NCI-H1105 (cell line): ENCODE measurements at regions not wholly inside any gene's neighbourhood (a gene's known extent, or its start where the extent isn't known, plus 50 kb on each side); places are given as distances from the start of the nearest gene placed in this dataset.
A peak's percentile ranks its signal among the peaks of the same experiment; 100 is the strongest.

Experiments
- DNase-seq: peaks from one replicate; lab custom pipeline; 2025; lab: John Stamatoyannopoulos, UW

GRCh38 chr21:41653243-41653953 lies 113.5 kb downstream of the RIPK4 start:
- DNase-seq: no peak

- no peak for DNase-seq
These were observed 115.0 kb downstream of the RIPK4 start for GRCh38 chr21:41651830-41652229.

GRCh38 chr21:41651406-41651805 lies 115.4 kb downstream of the RIPK4 start:
- no peak for DNase-seq

GRCh38 chr21:41650526-41651145 lies 116.2 kb downstream of the RIPK4 start:
- no peak for DNase-seq

GRCh38 chr21:41648591-41649031 lies 118.2 kb downstream of the RIPK4 start:
- no peak for DNase-seq

DNA sequence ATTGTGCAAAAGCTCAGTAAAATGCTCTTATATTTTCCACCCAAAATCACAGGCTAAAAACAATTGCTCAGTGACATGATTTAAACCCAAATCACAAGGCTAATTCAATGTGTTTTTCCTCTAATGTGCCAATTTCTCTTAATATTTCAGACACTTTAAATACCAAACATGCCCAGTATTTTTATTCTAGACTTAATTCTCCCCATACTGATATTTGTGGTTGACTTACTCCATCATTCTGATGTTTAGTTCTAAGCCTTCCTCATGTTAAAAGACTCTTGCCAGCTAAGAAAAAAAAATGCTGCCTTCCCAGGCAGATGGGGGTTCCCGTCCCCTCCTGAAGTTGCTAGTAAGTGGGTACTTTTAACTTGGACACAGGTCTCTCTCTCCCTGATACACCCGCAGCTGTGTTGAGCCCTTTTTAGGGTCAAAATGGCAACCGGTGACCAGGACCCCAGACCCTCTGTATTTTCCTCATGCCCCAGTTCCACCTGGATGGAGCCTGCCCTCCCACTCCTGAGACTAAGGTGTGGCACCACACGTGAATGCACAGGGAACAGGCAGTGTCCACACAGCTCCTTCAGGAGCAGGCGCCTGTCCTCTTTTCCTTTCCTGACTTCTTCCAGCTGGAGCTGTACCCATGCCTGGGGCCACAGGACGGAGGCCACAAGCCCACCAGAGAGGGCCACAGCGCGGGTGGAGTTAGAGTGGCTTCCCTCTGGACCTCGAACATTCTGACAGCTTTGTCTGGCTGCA lies 118.9 kb downstream of the RIPK4 start:
- DNase-seq: no peak

GRCh38 chr21:41643246-41643966 lies 123.4 kb downstream of the RIPK4 start:
- no peak for DNase-seq

DNA sequence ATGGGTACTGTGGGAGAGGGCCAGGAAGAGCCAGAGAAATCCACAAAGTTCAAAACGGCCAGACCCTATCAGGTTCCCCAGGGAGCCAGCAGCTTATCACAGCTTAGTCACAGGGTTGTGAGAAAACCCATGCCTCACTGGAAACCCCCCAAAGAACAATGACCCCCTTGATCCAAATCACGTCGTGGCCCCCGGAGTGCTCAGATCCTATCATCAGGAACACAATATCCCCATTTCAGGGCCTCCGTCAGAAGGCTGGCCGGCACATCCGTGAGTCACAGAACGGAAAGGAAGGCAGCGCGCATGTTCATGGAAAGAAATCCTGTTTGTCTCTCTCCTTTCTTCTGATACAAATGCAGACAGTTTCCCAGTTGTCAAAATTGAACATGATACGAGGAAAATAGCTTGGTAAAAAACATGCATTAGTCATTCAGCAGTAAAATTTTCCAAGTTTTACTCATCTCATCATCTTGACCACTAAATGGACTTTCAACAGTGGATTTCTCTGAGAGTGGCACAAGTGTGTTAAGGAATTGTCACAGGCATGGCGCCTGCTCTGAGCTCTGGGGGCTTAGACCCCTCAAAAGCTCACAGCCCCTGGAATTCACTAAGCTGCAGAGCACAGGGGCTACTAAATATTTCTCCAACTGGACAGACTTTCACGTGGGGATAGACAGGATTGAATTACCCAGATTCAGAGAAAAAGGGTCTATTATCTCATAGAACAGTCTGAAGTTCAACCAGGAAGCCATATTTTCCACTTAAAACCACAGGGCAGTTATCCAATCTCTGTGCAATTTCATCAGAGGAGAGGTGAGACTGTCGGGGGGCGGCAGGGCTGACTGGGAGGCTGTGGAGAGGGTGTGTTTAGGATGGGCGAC lies 124.8 kb downstream of the RIPK4 start:
- DNase-seq: no peak

DNA sequence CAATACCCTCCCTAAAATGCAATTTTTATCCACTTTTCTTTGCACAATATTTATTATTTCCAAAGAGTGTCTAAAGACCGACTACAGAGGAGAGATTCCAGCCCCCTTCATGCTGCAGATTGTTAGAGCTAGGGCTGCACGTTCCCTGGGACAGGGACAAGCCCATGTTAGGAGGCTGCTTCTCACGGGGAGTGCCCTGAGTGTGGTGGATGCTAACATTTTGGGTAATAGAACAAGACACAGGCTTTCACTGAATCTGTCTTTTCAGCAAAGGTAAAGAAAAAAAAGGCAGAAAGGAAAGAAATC lies 125.4 kb downstream of the RIPK4 start:
- DNase-seq: no peak

DNA sequence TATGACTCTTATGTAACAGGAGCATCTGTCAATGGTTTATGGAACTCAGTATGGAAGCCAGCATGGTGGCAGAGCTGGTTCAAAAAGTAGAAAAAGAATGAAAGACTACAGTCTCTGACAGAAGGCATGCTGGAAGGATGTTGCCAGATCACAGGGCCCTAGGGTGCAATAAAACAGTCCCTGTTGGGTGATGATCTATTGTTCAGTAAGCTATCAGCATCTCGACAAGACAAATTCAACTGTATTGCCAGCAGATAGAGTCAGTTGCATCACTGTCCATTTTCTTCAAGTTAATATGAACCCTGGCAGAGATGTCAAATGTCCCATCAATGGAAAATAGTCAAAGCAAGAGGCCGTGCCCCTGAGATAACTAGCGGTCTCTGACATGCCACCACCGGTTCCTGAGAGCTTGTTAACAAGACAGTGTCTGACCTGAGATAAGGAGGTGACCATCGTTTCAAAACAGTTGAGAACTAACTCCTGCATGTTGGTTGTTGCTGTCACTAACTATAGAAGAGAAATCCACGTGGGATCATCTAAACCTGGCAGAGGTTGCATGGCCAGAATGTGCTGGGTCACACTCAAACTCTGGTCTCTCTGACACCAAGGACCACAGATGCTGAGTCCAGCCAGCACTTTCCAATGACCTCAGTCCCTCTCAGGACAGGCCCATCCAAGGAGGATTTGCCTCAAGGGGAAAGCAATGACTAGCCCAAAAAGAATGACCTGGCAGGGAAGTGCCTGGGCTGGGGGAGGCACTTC lies 125.9 kb downstream of the RIPK4 start:
- DNase-seq: no peak

- no peak for DNase-seq
These were observed 127.1 kb downstream of the RIPK4 start for GRCh38 chr21:41639766-41640165.

DNA sequence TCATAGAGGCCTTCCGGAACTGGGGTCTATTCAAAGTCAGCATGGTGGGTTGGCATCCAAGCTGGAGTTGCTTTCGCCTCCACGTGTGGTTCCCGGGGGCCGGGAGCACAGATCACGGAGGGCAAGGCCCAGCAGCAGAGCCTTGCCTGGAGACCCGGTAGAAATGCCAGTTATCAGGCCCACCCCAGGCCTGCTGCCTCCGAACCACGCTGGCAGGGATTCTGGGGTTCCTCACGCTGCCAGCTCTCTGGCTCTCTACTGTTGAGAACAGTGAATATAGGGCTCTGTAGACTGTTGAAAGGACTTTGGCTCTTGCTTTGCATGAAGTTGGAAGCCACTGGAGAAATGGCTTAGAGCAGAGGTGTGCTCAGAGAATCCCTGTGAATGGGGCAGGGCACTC lies 127.5 kb downstream of the RIPK4 start:
- DNase-seq: no peak

GRCh38 chr21:41638201-41638790 lies 128.6 kb downstream of the RIPK4 start:
- no peak for DNase-seq

- peak; percentile 70 for DNase-seq
These were observed 129.0 kb upstream of the TMPRSS2 start for GRCh38 chr21:41636636-41637630.

DNA sequence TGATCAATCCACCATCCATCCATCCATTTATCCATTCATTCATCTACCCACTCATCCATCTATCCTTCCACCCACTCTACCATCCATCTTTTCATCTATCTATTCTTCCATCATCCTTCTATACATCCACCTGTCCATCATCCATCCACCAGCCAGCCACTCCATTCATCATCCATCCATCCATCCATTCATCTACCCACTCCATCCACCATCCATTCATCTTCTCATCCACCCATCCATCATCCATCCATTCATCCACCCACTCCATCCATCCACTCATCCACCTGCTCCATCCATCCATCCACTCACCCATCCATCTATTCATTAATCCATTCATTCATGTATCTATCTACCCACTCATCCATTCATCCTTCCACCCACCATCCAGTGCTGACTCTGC lies 127.9 kb upstream of the TMPRSS2 start:
- no peak for DNase-seq

DNA sequence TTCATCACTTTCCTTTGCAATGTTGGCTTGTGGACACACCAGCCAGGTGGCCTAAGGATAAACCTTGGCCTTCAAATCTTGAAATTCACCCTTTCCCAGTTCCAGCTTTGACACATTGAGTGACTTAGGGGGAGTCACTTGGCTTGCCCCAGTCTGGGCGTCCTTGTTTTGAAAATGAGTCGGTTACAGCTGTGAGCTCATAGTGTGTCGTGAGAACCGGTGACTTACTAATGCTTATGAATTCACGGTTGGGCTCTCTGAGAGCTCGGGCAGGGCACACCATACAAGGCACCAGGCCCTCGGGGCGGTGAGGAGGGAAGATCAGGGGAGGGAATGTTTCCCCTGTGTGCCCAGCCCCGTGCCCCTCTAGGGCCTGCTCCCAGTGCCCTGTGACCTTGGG lies 126.9 kb upstream of the TMPRSS2 start:
- no peak for DNase-seq

GRCh38 chr21:41634211-41634694 lies 126.3 kb upstream of the TMPRSS2 start:
- no peak for DNase-seq

DNA sequence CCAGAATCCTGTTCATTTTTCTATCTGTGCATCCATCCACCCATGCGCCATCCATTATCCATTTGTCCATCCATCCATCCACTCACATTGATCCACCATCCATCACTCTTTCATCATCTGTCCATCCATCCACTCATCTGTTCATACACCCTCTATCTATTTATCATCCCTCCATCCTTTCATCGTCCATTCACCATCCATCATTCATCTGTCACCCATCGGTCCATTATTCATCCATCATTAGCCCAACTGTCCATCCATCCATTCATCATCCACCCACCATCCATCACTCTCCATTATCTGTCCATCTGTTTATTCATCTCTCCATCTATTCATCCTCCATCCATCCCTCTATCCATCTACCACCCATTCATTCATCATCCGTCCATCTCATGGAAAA lies 125.7 kb upstream of the TMPRSS2 start:
- no peak for DNase-seq
